ENCODE measurements at regions not wholly inside any gene's neighbourhood (a gene's known extent, or its start where the extent isn't known, plus 50 kb on each side); places are given as distances from the start of the nearest gene placed in this dataset.

DNA sequence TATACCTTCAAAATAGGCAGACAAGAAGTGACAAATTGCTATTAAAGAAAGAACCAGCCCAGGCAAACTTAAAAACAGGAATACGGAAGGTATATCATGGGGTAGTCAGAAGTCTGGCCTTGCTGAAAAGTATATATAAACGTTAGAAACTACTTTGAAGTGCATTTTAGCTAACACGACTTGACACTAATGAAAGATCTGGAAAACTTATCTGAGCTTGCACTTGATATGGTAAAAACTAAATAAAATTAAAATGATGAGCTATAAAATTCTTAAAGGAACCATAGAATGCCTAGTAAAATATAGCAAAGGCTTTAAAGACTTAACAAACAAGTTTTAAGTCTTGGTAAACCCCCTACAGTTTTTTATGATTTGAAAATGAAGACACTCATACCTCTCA lies 795.3 kb upstream of the PCDH20 start:
- Histone ChIP-seq H3K9me2 (replicated peaks; ENCODE audit: insufficient read depth) (no peaks in the 10 kb centered on the region), H4K20me1 (ENCODE audit: insufficient read depth, poor library complexity, severe bottlenecking) (no peaks in the 10 kb centered on the region), H3K27ac (no peak overlapping the region), H3K4me2 (no peak overlapping the region), H2AFZ (no peak overlapping the region), H3K4me1 (ENCODE audit: insufficient read depth) (no peaks in the 10 kb centered on the region), H3K9me3 (ENCODE audit: low read depth) (no peaks in the 10 kb centered on the region), H3K4me3 (no peak overlapping the region), H3K27me3 (no peaks in the 10 kb centered on the region), H3K79me2 (no peaks in the 10 kb centered on the region), H3K36me3 (replicated peaks; ENCODE audit: insufficient read depth, low read depth) (no peaks in the 10 kb centered on the region)
- DNase-seq (ENCODE audit: low spot score), result no peak
- WGBS (ENCODE audit: low lambda C conversion rate, missing lambda C conversion rate), result 55% methylated on average over 3 of the region's 3 CpGs
- TF ChIP-seq EZH2phosphoT487 (IDR thresholded peaks at IDR 0.05; ENCODE audit: low read depth, severe bottlenecking, unreplicated experiment) (no peak), EZH2 (IDR thresholded peaks at IDR 0.05; ENCODE audit: borderline replicate concordance) (no peak)
- TF ChIP-seq, protein P1, sequence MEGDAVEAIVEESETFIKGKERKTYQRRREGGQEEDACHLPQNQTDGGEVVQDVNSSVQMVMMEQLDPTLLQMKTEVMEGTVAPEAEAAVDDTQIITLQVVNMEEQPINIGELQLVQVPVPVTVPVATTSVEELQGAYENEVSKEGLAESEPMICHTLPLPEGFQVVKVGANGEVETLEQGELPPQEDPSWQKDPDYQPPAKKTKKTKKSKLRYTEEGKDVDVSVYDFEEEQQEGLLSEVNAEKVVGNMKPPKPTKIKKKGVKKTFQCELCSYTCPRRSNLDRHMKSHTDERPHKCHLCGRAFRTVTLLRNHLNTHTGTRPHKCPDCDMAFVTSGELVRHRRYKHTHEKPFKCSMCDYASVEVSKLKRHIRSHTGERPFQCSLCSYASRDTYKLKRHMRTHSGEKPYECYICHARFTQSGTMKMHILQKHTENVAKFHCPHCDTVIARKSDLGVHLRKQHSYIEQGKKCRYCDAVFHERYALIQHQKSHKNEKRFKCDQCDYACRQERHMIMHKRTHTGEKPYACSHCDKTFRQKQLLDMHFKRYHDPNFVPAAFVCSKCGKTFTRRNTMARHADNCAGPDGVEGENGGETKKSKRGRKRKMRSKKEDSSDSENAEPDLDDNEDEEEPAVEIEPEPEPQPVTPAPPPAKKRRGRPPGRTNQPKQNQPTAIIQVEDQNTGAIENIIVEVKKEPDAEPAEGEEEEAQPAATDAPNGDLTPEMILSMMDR (IDR thresholded peaks at IDR 0.05; ENCODE audit: poor library complexity), result no peak

DNA sequence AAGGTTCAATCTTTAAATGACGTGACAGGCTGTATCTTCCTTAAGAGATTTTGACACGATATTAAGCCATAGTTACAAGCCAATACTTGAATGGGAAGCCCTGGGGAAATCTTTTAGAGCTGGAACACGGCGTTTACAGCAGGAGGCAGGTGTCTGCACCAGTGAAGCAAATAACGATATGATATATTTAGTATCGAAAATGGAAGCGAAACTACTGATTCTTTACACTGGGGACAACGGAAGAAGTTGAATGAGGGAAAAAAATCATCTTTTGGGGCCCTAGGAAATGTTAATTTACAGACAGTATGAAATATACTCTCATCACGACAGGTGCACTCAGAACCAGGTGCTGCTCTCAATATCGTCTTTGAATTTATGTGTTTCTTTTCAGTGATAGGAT lies 793.9 kb upstream of the PCDH20 start:
- no peak overlapping the region for H3K4me3 ChIP-seq
- WGBS (ENCODE audit: low lambda C conversion rate, missing lambda C conversion rate), result 88% methylated on average over 10 of the region's 10 CpGs
- H3K9me3 ChIP-seq (ENCODE audit: low read depth), result no peaks in the 10 kb centered on the region
- no peak for DNase-seq (ENCODE audit: low spot score)
- H3K36me3 ChIP-seq (replicated peaks; ENCODE audit: insufficient read depth, low read depth), result no peaks in the 10 kb centered on the region
- no peaks in the 10 kb centered on the region for H4K20me1 ChIP-seq (ENCODE audit: insufficient read depth, poor library complexity, severe bottlenecking)
- H2AFZ ChIP-seq, result no peak overlapping the region
- H3K79me2 ChIP-seq, result no peaks in the 10 kb centered on the region
- no peaks in the 10 kb centered on the region for H3K9me2 ChIP-seq (replicated peaks; ENCODE audit: insufficient read depth)
- no peak overlapping the region for H3K27ac ChIP-seq
- no peaks in the 10 kb centered on the region for H3K4me1 ChIP-seq (ENCODE audit: insufficient read depth)
- no peaks in the 10 kb centered on the region for H3K27me3 ChIP-seq
- H3K4me2 ChIP-seq, result no peak overlapping the region
- TF ChIP-seq EZH2 (IDR thresholded peaks at IDR 0.05; ENCODE audit: borderline replicate concordance) (no peak), EZH2phosphoT487 (IDR thresholded peaks at IDR 0.05; ENCODE audit: low read depth, severe bottlenecking, unreplicated experiment) (no peak)
- TF ChIP-seq, protein P1 (IDR thresholded peaks at IDR 0.05; ENCODE audit: poor library complexity), result no peak

DNA sequence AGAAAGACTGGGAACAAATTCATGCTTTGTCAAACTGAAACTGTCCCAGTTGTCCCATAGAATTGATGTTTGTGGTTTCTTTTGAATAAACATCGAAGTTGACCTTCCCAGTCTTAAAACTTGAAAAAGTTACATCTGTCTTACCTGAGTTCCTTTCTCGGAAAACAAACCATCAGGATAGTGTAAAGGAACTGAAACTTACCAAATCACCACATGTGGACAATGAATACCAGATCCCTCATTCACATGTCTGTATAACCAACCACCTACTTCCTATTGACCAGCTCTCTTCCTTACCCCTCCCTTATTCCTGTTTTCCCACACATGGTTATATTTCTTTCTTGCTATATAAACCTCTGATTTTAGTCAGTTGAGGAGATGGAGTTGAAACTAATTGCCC lies 791.7 kb upstream of the PCDH20 start:
- H3K4me1 ChIP-seq (ENCODE audit: insufficient read depth), result no peaks in the 10 kb centered on the region
- TF ChIP-seq EZH2phosphoT487 (IDR thresholded peaks at IDR 0.05; ENCODE audit: low read depth, severe bottlenecking, unreplicated experiment), result no peak
- TF ChIP-seq, protein P1 (IDR thresholded peaks at IDR 0.05; ENCODE audit: poor library complexity), result no peak
- TF ChIP-seq EZH2 (IDR thresholded peaks at IDR 0.05; ENCODE audit: borderline replicate concordance), result no peak
- H3K79me2 ChIP-seq, result no peaks in the 10 kb centered on the region
- no peak overlapping the region for H3K27ac ChIP-seq
- H3K4me2 ChIP-seq, result no peak overlapping the region
- H3K4me3 ChIP-seq, result no peak overlapping the region
- H3K9me2 ChIP-seq (replicated peaks; ENCODE audit: insufficient read depth), result no peaks in the 10 kb centered on the region
- WGBS (ENCODE audit: low lambda C conversion rate, missing lambda C conversion rate), result 79% methylated on average over 2 of the region's 2 CpGs
- H3K36me3 ChIP-seq (replicated peaks; ENCODE audit: insufficient read depth, low read depth), result no peaks in the 10 kb centered on the region
- DNase-seq (ENCODE audit: low spot score), result no peak
- H4K20me1 ChIP-seq (ENCODE audit: insufficient read depth, poor library complexity, severe bottlenecking), result no peaks in the 10 kb centered on the region
- no peaks in the 10 kb centered on the region for H3K9me3 ChIP-seq (ENCODE audit: low read depth)
- no peaks in the 10 kb centered on the region for H3K27me3 ChIP-seq
- H2AFZ ChIP-seq, result no peak overlapping the region

DNA sequence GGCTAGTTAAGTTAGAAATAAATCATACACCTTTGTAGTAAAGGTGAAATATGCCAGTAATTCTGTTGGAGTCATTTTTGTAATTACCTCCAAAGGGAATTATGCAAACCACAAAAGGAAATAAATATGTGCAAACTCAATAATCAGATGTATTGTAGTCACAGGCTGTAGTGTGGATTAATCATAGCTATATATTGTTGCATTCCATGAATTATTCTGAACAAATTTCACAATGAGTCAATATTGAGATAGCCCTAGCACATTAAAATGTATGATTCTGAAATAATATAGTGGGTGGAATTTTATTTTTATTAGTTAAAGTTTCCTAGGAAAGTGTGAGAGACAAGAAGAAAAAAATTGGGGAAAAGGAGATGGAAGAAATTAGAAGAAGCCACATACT lies 790.5 kb upstream of the PCDH20 start:
- Histone ChIP-seq H3K27me3 (no peaks in the 10 kb centered on the region), H3K27ac (no peak overlapping the region), H3K36me3 (replicated peaks; ENCODE audit: insufficient read depth, low read depth) (no peaks in the 10 kb centered on the region), H3K4me1 (ENCODE audit: insufficient read depth) (no peaks in the 10 kb centered on the region), H3K9me3 (ENCODE audit: low read depth) (no peaks in the 10 kb centered on the region), H3K4me3 (no peak overlapping the region), H3K9me2 (replicated peaks; ENCODE audit: insufficient read depth) (no peaks in the 10 kb centered on the region), H4K20me1 (ENCODE audit: insufficient read depth, poor library complexity, severe bottlenecking) (no peaks in the 10 kb centered on the region), H3K4me2 (no peak overlapping the region), H2AFZ (no peak overlapping the region), H3K79me2 (no peaks in the 10 kb centered on the region)
- no peak for DNase-seq (ENCODE audit: low spot score)
- no peak for TF ChIP-seq EZH2 (IDR thresholded peaks at IDR 0.05; ENCODE audit: borderline replicate concordance)
- TF ChIP-seq EZH2phosphoT487 (IDR thresholded peaks at IDR 0.05; ENCODE audit: low read depth, severe bottlenecking, unreplicated experiment), result no peak
- TF ChIP-seq, protein P1 (IDR thresholded peaks at IDR 0.05; ENCODE audit: poor library complexity), result no peak

All from hepatocyte (in vitro differentiated cells).